HFFc6 (cell line): ENCODE measurements at regions not wholly inside any gene's neighbourhood (a gene's known extent, or its start where the extent isn't known, plus 50 kb on each side); places are given as distances from the start of the nearest gene placed in this dataset.
A peak's percentile ranks its signal among the peaks of the same experiment; 100 is the strongest.

Experiments
- DNase-seq: peaks from one replicate; pipeline ENCODE4 v3.0.0-alpha.2; 2018
- H3K27ac Mint-ChIP-seq: 2 replicates; pipeline ENCODE4 v1.8.0; 2020; ENCODE audit warnings: mild to moderate bottlenecking, mixed read lengths
- H3K27me3 Mint-ChIP-seq: 2 replicates; pipeline ENCODE4 v1.8.0; 2021; ENCODE audit warnings: mild to moderate bottlenecking, moderate library complexity, mixed read lengths; ENCODE audit not compliant: insufficient read depth
- H3K36me3 Mint-ChIP-seq: 2 replicates; pipeline ENCODE4 v1.8.0; 2021; ENCODE audit warnings: low read depth, mixed read lengths
- H3K4me1 Mint-ChIP-seq: 2 replicates; pipeline ENCODE4 v1.8.0; 2020; ENCODE audit warnings: low read depth, mixed read lengths
- H3K4me3 Mint-ChIP-seq: 2 replicates; pipeline ENCODE4 v1.8.0; 2020; ENCODE audit warnings: mild to moderate bottlenecking, moderate library complexity, mixed read lengths
- H3K9me3 Mint-ChIP-seq: 2 replicates; pipeline ENCODE4 v1.8.0; 2020; ENCODE audit warnings: mild to moderate bottlenecking, mixed read lengths
- CTCF ChIP-seq: fragments of 200-600 bp; sonication (generic); IDR thresholded peaks from 2 replicates; pipeline ENCODE4 v1.5.0; 2021; ENCODE audit warnings: antibody characterized with exemption, mild to moderate bottlenecking

GRCh38 chr5:53160895-53161294, 51.3 kb upstream of the MOCS2 start:
- Mint-ChIP-seq H3K27ac (no peak overlapping the region), H3K4me3 (no peak overlapping the region), H3K4me1 (peaks cover under 1% of the 10 kb centered on the region), H3K27me3 (no peaks in the 10 kb centered on the region; the same call in none of the 2 replicates), H3K9me3 (no peaks in the 10 kb centered on the region), H3K36me3 (no peaks in the 10 kb centered on the region)
- no peak for TF ChIP-seq CTCF
- no peak for DNase-seq

GRCh38 chr5:53161876-53162275, 52.3 kb upstream of the MOCS2 start:
- no peaks in the 10 kb centered on the region for H3K36me3 Mint-ChIP-seq

DNA sequence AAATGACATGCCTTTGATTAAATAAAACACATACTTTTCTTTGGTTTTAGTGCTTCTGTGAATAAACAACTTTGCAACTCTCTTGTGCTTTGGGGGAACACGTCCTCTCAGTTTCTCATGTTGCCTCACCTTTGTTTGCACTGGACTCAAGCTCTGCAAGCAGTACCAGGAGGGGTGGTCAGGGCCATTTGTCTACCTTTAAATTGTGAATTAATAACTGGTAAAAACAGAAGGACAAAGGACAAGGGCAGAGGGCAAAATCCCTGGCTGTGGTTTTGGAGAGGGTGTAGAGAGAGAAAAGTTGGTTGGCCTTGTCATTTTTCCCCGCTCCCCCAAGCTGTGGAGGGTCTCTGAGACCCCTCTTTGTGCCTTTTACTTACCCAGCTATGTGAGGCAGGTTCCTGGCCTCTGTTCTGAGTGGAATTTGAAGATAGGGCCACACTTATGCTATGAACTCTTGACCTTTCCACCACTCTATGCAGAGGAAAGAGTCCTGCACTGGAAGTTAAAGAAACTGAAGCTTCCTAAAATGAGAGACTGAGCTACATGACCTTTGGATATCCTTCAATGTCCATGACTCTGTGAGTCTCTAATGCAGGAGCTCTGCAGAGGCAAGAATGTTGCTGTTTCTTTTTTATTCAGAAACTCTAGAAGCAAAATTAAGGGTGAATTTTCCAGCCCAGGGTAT, 55.1 kb upstream of the MOCS2 start:
- Mint-ChIP-seq H3K27me3 (no peaks in the 10 kb centered on the region; the same call in none of the 2 replicates), H3K36me3 (no peaks in the 10 kb centered on the region), H3K4me1 (peaks cover 28% of the 10 kb centered on the region), H3K4me3 (no peak overlapping the region), H3K27ac (no peak overlapping the region), H3K9me3 (no peaks in the 10 kb centered on the region)
- TF ChIP-seq CTCF, result no peak
- no peak for DNase-seq

More at GRCh38 chr5:53161876-53162275, 52.3 kb upstream of the MOCS2 start:
- no peaks in the 10 kb centered on the region; the same call in none of the 2 replicates for H3K27me3 Mint-ChIP-seq
- TF ChIP-seq CTCF, result no peak
- DNase-seq, result peak; percentile 10
- H3K4me1 Mint-ChIP-seq, result peaks cover 11% of the 10 kb centered on the region
- no peaks in the 10 kb centered on the region for H3K9me3 Mint-ChIP-seq
- no peak overlapping the region for H3K4me3 Mint-ChIP-seq
- H3K27ac Mint-ChIP-seq, result no peak overlapping the region

DNA sequence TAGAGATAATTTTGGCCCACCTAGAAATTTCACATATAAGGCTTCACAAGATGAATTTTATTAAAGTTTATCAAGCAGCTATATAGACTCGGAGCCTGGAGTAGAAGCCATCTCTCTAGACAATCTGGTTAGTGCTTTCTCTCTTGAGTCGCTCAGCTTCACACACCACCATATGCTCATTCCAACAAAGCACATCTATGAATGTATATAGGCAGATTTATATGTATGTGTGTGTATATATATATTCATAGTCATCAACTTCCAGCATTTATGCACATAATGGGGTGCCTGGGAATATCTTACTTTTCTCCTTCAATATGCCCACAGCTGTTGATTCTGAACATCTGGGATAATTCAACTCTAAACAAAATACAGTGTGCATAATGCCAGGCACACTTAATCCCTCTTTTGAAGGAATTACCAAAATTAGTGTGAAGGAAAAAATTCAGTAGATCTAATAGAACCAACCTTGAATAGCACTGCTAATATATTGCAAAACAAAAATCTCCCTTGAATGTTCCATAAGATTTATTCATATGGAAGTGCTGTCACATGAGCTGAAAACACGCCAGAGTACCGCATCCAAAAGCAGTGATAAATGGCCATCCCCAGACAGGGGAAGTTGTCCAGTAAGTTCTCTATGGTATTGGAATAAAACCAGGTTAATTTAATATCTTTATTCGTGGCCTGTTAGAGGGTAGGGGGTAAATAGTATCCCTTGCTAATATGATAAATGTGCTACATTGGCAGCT, 56.0 kb upstream of the MOCS2 start:
- Mint-ChIP-seq H3K4me3 (no peak overlapping the region), H3K4me1 (peaks cover 28% of the 10 kb centered on the region), H3K36me3 (no peaks in the 10 kb centered on the region), H3K27ac (no peak overlapping the region), H3K27me3 (no peaks in the 10 kb centered on the region; the same call in none of the 2 replicates), H3K9me3 (no peaks in the 10 kb centered on the region)
- TF ChIP-seq CTCF, result no peak
- DNase-seq, result no peak

GRCh38 chr5:53166183-53166495, 56.6 kb upstream of the MOCS2 start:
- H3K4me1 Mint-ChIP-seq, result peaks cover 28% of the 10 kb centered on the region
- DNase-seq, result no peak
- H3K9me3 Mint-ChIP-seq, result no peaks in the 10 kb centered on the region
- no peaks in the 10 kb centered on the region for H3K36me3 Mint-ChIP-seq
- TF ChIP-seq CTCF, result no peak
- no peak overlapping the region for H3K27ac Mint-ChIP-seq
- no peak overlapping the region for H3K4me3 Mint-ChIP-seq
- H3K27me3 Mint-ChIP-seq, result no peaks in the 10 kb centered on the region; the same call in 1 of the 2 replicates
